ENCODE measurements at regions not wholly inside any gene's neighbourhood (a gene's known extent, or its start where the extent isn't known, plus 50 kb on each side); places are given as distances from the start of the nearest gene placed in this dataset.

DNA sequence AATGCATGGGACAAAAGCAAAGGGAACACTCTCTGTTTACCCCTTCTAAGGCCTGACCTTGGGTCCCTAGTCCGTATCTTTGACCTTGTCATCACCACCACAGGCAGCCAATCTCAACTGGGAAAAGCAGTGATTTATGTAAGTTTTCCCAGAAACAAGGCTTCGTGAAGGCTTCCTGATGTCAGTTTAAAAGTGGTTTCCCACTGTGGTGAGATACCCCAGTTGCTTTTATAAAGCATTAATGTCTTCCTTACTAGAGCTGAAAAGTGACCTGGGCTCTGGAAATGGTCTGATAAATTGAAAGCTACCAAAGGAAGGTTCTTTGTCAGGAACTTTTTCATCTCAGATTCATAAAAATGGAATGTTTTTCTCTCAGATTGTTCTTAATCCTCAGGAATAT is 536.4 kb upstream of the PTBP2 start:
- no peak overlapping the region for H3K4me3 Mint-ChIP-seq
- no peak for DNase-seq
- no peaks in the 10 kb centered on the region for H4K20me1 ChIP-seq (ENCODE audit: insufficient read depth, low read length)
- 80% methylated on average over 1 of the region's 2 CpGs for WGBS (ENCODE audit: insufficient coverage)
- no peaks in the 10 kb centered on the region for H3K27me3 Mint-ChIP-seq (ENCODE audit: low read depth in 3 of 3)
- no peaks in the 10 kb centered on the region for H3K79me2 ChIP-seq (ENCODE audit: insufficient read depth, low read length)
- no peak overlapping the region for H3K27ac ChIP-seq (ENCODE audit: low read depth in 1 of 2, low read length in 2 of 2)
- no peak overlapping the region for H3K4me3 ChIP-seq (replicated peaks in 1 of 3; ENCODE audit: low read depth in 2 of 3, low read length in 3 of 3)
- intact Hi-C loops (cut with micrococcal nuclease): no loop called here
- TF ChIP-seq, protein P1, sequence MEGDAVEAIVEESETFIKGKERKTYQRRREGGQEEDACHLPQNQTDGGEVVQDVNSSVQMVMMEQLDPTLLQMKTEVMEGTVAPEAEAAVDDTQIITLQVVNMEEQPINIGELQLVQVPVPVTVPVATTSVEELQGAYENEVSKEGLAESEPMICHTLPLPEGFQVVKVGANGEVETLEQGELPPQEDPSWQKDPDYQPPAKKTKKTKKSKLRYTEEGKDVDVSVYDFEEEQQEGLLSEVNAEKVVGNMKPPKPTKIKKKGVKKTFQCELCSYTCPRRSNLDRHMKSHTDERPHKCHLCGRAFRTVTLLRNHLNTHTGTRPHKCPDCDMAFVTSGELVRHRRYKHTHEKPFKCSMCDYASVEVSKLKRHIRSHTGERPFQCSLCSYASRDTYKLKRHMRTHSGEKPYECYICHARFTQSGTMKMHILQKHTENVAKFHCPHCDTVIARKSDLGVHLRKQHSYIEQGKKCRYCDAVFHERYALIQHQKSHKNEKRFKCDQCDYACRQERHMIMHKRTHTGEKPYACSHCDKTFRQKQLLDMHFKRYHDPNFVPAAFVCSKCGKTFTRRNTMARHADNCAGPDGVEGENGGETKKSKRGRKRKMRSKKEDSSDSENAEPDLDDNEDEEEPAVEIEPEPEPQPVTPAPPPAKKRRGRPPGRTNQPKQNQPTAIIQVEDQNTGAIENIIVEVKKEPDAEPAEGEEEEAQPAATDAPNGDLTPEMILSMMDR (IDR thresholded peaks at IDR 0.05): no peak
- no peaks in the 10 kb centered on the region for H3K27me3 ChIP-seq (ENCODE audit: control insufficient read depth in 2 of 2, insufficient read depth in 2 of 2, low read length in 2 of 2)
- H2AFZ ChIP-seq (ENCODE audit: insufficient read depth, low read depth, low read length, poor library complexity, severe bottlenecking): no peak overlapping the region
- no peaks in the 10 kb centered on the region for H3K36me3 Mint-ChIP-seq
- no peak overlapping the region for H3K9ac ChIP-seq (ENCODE audit: insufficient read depth, low read length, poor library complexity, severe bottlenecking)
- H3K4me1 Mint-ChIP-seq: no peaks in the 10 kb centered on the region
- peaks cover 0 to 12% (median 3%) of the 10 kb centered on the region in 7 donors for H3K9me3 Mint-ChIP-seq
- H3K4me2 ChIP-seq (replicated peaks; ENCODE audit: extremely low read depth, low read length, poor library complexity, severe bottlenecking): no peak overlapping the region
- H3K27ac Mint-ChIP-seq: no peak overlapping the region
- H3K4me1 ChIP-seq (ENCODE audit: control insufficient read depth in 1 of 2, insufficient read depth in 2 of 2, low read length in 2 of 2): no peaks in the 10 kb centered on the region
- H3K36me3 ChIP-seq (replicated peaks in 1 of 2; ENCODE audit: control insufficient read depth in 1 of 2, insufficient read depth in 2 of 2, low read length in 2 of 2): no peaks in the 10 kb centered on the region
- H3K9me3 ChIP-seq (replicated peaks in 1 of 2; ENCODE audit: control insufficient read depth in 1 of 2, insufficient read depth in 1 of 2, low read length in 2 of 2): no peaks in the 10 kb centered on the region

GRCh38 chr1:96187020-96187419 is 534.6 kb upstream of the PTBP2 start:
- H3K27me3 ChIP-seq (ENCODE audit: control insufficient read depth in 2 of 2, insufficient read depth in 2 of 2, low read length in 2 of 2): no peaks in the 10 kb centered on the region
- no peak overlapping the region for H3K27ac Mint-ChIP-seq
- H3K79me2 ChIP-seq (ENCODE audit: insufficient read depth, low read length): no peaks in the 10 kb centered on the region
- H3K36me3 Mint-ChIP-seq: no peaks in the 10 kb centered on the region
- no peaks in the 10 kb centered on the region for H4K20me1 ChIP-seq (ENCODE audit: insufficient read depth, low read length)
- H3K4me3 Mint-ChIP-seq: no peak overlapping the region
- H2AFZ ChIP-seq (ENCODE audit: insufficient read depth, low read depth, low read length, poor library complexity, severe bottlenecking): no peak overlapping the region
- no peaks in the 10 kb centered on the region for H3K36me3 ChIP-seq (replicated peaks in 1 of 2; ENCODE audit: control insufficient read depth in 1 of 2, insufficient read depth in 2 of 2, low read length in 2 of 2)
- TF ChIP-seq, protein P1 (IDR thresholded peaks at IDR 0.05): no peak
- H3K4me2 ChIP-seq (replicated peaks; ENCODE audit: extremely low read depth, low read length, poor library complexity, severe bottlenecking): no peak overlapping the region
- DNase-seq: no peak
- H3K4me3 ChIP-seq (replicated peaks in 1 of 3; ENCODE audit: low read depth in 2 of 3, low read length in 3 of 3): no peak overlapping the region
- peaks cover 0 to 8% of the 10 kb centered on the region in 2 donors for H3K9me3 ChIP-seq (replicated peaks in 1 of 2; ENCODE audit: control insufficient read depth in 1 of 2, insufficient read depth in 1 of 2, low read length in 2 of 2)
- no peak overlapping the region for H3K27ac ChIP-seq (ENCODE audit: low read depth in 1 of 2, low read length in 2 of 2)
- H3K9ac ChIP-seq (ENCODE audit: insufficient read depth, low read length, poor library complexity, severe bottlenecking): no peak overlapping the region
- no peaks in the 10 kb centered on the region for H3K27me3 Mint-ChIP-seq (ENCODE audit: low read depth in 3 of 3)
- no CpG with 5 or more reads among the region's 1 CpG for WGBS (ENCODE audit: insufficient coverage)
- H3K4me1 Mint-ChIP-seq: no peaks in the 10 kb centered on the region
- peaks cover 5 to 15% (median 10%) of the 10 kb centered on the region in 7 donors for H3K9me3 Mint-ChIP-seq
- intact Hi-C loops (cut with micrococcal nuclease): no loop called here
- no peaks in the 10 kb centered on the region for H3K4me1 ChIP-seq (ENCODE audit: control insufficient read depth in 1 of 2, insufficient read depth in 2 of 2, low read length in 2 of 2)

All from CD14-positive monocyte (primary cell).